ENCODE measurements at regions not wholly inside any gene's neighbourhood (a gene's known extent, or its start where the extent isn't known, plus 50 kb on each side); places are given as distances from the start of the nearest gene placed in this dataset.

DNA sequence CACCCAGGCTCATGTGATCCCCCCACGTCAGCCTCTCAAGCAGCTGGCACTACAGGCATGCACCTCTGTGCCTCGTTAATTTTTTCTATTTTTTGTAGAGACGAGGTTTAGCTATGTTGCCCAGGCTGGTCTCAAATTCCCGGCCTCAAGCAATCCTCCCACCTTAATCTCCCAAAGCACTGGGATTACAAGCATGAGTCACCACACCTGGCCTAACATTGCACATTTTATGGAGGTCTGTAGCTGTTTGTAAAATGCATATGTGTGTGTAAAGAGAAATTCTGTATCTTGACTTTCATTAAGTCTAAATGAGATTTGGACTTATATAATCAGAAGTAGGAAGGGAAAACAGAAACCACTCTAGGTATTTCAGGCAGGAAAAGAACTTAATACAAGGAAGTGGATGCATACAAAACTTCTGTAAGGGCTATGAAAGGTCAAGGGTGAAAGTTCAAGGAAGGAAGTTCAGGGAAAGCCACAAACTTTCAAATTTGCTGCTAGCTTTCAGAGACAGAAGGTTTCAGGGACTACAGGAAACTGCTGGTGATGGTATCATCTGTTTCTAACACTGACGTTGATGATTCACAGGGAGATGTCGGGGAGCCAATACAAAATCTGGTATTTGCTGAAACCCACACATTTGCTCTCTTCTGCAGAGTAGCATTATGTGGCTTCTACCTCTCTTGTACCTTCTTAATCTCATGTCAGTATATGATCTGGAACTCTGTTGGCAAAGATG is 209.4 kb downstream of the PIK3R1 start:
- H3K4me3 ChIP-seq (ENCODE audit: control insufficient read depth, low read depth, low read length): no peak overlapping the region
- DNase-seq (ENCODE audit: low read depth): peak; percentile 70
- TF ChIP-seq CTCF (conservative IDR thresholded peaks at IDR 0.05; ENCODE audit: control insufficient read depth, insufficient read depth, low read depth, low read length): no peak

GRCh38 chr5:68426586-68426985 is 211.0 kb downstream of the PIK3R1 start:
- no peak overlapping the region for H3K4me3 ChIP-seq (ENCODE audit: control insufficient read depth, low read depth, low read length)
- no peak for DNase-seq (ENCODE audit: low read depth)
- TF ChIP-seq CTCF (conservative IDR thresholded peaks at IDR 0.05; ENCODE audit: control insufficient read depth, insufficient read depth, low read depth, low read length): no peak

DNA sequence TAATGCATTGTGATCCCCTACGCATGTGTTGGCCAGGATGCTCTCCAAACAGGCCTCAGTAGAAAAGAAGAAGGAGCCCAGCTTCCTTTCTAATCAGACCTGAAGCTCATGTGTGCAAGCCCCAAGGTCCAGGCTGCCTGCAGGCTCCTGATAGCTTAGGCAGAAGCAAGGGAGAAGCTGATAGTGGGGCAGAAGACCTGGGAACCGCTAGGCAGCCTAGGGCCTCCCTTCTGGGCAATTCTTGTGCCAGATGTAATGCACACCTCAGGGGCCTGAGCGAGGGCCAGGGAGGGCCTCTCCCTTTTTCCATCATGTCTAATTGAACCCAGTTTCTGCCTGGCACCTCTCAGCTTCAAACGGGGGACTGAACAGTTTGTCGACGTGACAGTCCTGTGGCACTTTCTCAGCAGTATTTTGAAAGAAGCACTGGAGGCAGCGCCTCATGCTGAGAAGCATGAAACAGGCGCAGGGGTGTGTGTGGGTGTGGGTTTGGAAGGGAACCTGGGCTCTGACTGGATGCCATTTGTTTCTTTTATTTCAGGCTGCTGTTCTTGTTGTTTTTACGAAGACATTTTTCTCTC is 212.8 kb downstream of the PIK3R1 start:
- no peak overlapping the region for H3K4me3 ChIP-seq (ENCODE audit: control insufficient read depth, low read depth, low read length)
- TF ChIP-seq CTCF (conservative IDR thresholded peaks at IDR 0.05; ENCODE audit: control insufficient read depth, insufficient read depth, low read depth, low read length): no peak
- no peak for DNase-seq (ENCODE audit: low read depth)

- no peak for TF ChIP-seq CTCF (conservative IDR thresholded peaks at IDR 0.05; ENCODE audit: control insufficient read depth, insufficient read depth, low read depth, low read length)
- DNase-seq (ENCODE audit: low read depth): no peak
Observed at GRCh38 chr5:68429510-68429909, 214.0 kb downstream of the PIK3R1 start.

GRCh38 chr5:68430279-68430678 is 214.7 kb downstream of the PIK3R1 start:
- no peak for DNase-seq (ENCODE audit: low read depth)
- no peak overlapping the region for H3K4me3 ChIP-seq (ENCODE audit: control insufficient read depth, low read depth, low read length)
- no peak for TF ChIP-seq CTCF (conservative IDR thresholded peaks at IDR 0.05; ENCODE audit: control insufficient read depth, insufficient read depth, low read depth, low read length)

More at GRCh38 chr5:68429510-68429909, 214.0 kb downstream of the PIK3R1 start:
- no peak overlapping the region for H3K4me3 ChIP-seq (ENCODE audit: control insufficient read depth, low read depth, low read length)

DNA sequence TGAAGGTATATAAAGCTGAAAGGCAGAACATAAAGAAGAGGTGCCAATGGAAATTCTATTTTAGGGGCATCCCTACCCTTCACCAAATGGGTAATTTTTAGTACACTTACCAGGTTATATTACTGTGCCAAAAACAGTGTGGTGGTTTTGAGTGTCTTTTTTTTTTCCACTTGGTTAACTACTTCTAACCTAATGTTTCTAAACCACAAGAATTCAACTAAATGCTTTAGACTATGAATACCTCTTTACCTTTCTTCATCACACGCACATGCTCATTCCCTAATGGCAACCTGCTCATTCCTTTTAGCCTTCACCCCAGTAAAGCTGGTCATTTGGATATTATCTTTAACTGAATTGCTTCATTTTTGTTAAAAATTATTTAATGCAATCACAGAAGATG is 215.6 kb downstream of the PIK3R1 start:
- no peak for DNase-seq (ENCODE audit: low read depth)
- H3K4me3 ChIP-seq (ENCODE audit: control insufficient read depth, low read depth, low read length): no peak overlapping the region
- no peak for TF ChIP-seq CTCF (conservative IDR thresholded peaks at IDR 0.05; ENCODE audit: control insufficient read depth, insufficient read depth, low read depth, low read length)
